HEK293T (cell line): ENCODE measurements at regions not wholly inside any gene's neighbourhood (a gene's known extent, or its start where the extent isn't known, plus 50 kb on each side); places are given as distances from the start of the nearest gene placed in this dataset.
A peak's percentile ranks its signal among the peaks of the same experiment; 100 is the strongest.

Source experiments
- CTCF ChIA-PET: fragments of 350-600 bp; formaldehyde crosslinking; extraction: SDS; loops from one replicate; lab custom pipeline; 2021; ENCODE audit warnings: antibody characterized with exemption, inconsistent platforms; lab: Yijun Ruan, JAX
- POLR2A ChIA-PET: fragments of 350-600 bp; formaldehyde crosslinking; extraction: SDS; loops from one replicate; lab custom pipeline; 2020; ENCODE audit warnings: antibody characterized with exemption, inconsistent platforms; lab: Yijun Ruan, JAX
- DNase-seq: peaks from one replicate; pipeline ENCODE4 v3.0.0; 2012; ENCODE audit warnings: mixed read lengths; ENCODE audit errors: extremely low spot score
- ARNT ChIP-seq: fragments of 450-650 bp; IDR thresholded peaks from 2 replicates; pipeline ENCODE4 v1.6.1; 2017; ENCODE audit warnings: mild to moderate bottlenecking
- BHLHE40 ChIP-seq: fragments of 450-650 bp; IDR thresholded peaks from 2 replicates; pipeline ENCODE4 v1.6.1; 2016; ENCODE audit warnings: mild to moderate bottlenecking, moderate library complexity, borderline replicate concordance
- CTBP1 ChIP-seq: fragments of 450-650 bp; IDR thresholded peaks from 2 replicates; pipeline ENCODE4 v1.6.1; 2016; ENCODE audit warnings: borderline replicate concordance
- ELF4 ChIP-seq: fragments of 450-650 bp; IDR thresholded peaks from 2 replicates; pipeline ENCODE4 v1.6.1; 2017; ENCODE audit warnings: antibody characterized with exemption
- FOXA1 ChIP-seq: fragments of 450-650 bp; IDR thresholded peaks from 2 replicates; pipeline ENCODE4 v1.6.1; 2016; ENCODE audit warnings: mild to moderate bottlenecking
- FOXK2 ChIP-seq: fragments of 450-650 bp; IDR thresholded peaks from 2 replicates; pipeline ENCODE4 v1.6.1; 2016; ENCODE audit warnings: mild to moderate bottlenecking
- FOXM1 ChIP-seq: fragments of 450-650 bp; IDR thresholded peaks from 2 replicates; pipeline ENCODE4 v1.6.1; 2017; ENCODE audit warnings: mild to moderate bottlenecking, borderline replicate concordance
- HDGF ChIP-seq: fragments of 450-650 bp; IDR thresholded peaks from 2 replicates; pipeline ENCODE4 v1.6.1; 2017; ENCODE audit warnings: antibody characterized with exemption, borderline replicate concordance
- L3MBTL2 ChIP-seq: fragments of 450-650 bp; conservative IDR thresholded peaks from 2 replicates; pipeline ENCODE4 v1.6.1; 2016; ENCODE audit warnings: mild to moderate bottlenecking
- LEF1 ChIP-seq: fragments of 450-650 bp; IDR thresholded peaks from 2 replicates; pipeline ENCODE4 v1.6.1; 2017; ENCODE audit warnings: mild to moderate bottlenecking, borderline replicate concordance
- NFRKB ChIP-seq: fragments of 450-650 bp; IDR thresholded peaks from 2 replicates; pipeline ENCODE4 v1.6.1; 2016; ENCODE audit warnings: mild to moderate bottlenecking, moderate library complexity
- PKNOX1 ChIP-seq: fragments of 450-650 bp; IDR thresholded peaks from 2 replicates; pipeline ENCODE4 v1.6.1; 2016
- SP1 ChIP-seq: fragments of 450-650 bp; IDR thresholded peaks from 2 replicates; pipeline ENCODE4 v1.6.1; 2017
- SUZ12 ChIP-seq: fragments of 450-650 bp; IDR thresholded peaks from 2 replicates; pipeline ENCODE4 v1.6.1; 2016; ENCODE audit warnings: mild to moderate bottlenecking
- TARDBP ChIP-seq: fragments of 450-650 bp; IDR thresholded peaks from 2 replicates; pipeline ENCODE4 v1.6.1; 2016
- ZNF384 ChIP-seq: fragments of 450-650 bp; IDR thresholded peaks from 2 replicates; pipeline ENCODE4 v1.6.1; 2016

GRCh38 chr5:91652678-91653077 is 269.6 kb upstream of the ARRDC3 start:
- ChIA-PET POLR2A (no interaction called here), CTCF (no interaction called here)
- no peak for TF ChIP-seq SUZ12
- TF ChIP-seq TARDBP, result no peak
- no peak for TF ChIP-seq LEF1
- no peak for TF ChIP-seq ELF4
- TF ChIP-seq PKNOX1, result no peak
- DNase-seq, result no peak

GRCh38 chr5:91651704-91652103 is 268.6 kb upstream of the ARRDC3 start:
- no peak for DNase-seq
- TF ChIP-seq LEF1 (no peak), NFRKB (no peak), PKNOX1 (no peak), ELF4 (no peak), BHLHE40 (no peak), SP1 (no peak), SUZ12 (no peak), HDGF (no peak), TARDBP (no peak), ZNF384 (no peak), L3MBTL2 (no peak)
- ChIA-PET POLR2A (no interaction called here), CTCF (interaction anchor here (1.5 kb wide), 1 partner anchor 10 kb away, joined by 3 read pairs; no protein-coding TSS in a partner anchor)

DNA sequence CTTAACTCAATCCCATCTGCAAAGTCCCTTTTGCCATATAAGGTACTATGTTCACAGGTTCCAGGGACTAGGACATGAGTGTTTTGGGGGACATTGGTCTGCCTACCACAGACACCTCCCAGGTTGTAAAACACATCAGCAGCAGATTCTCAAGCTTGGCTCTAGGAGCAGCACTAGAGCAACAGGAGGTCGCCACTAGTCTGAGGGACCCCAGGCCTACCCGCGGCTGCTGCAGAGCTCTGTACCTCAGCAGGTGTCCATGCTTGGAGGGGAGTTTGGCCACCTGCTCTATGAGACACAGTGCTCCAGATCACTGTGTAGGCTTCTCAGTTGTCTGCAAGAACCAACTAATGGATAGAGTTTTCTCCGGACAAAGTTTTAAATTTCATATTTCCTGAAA is 262.2 kb upstream of the ARRDC3 start:
- POLR2A ChIA-PET, result no interaction called here
- CTCF ChIA-PET, result no interaction called here
- no peak for DNase-seq

GRCh38 chr5:91643797-91644196 is 260.7 kb upstream of the ARRDC3 start:
- POLR2A ChIA-PET, result no interaction called here
- TF ChIP-seq LEF1 (no peak), CTBP1 (no peak), ARNT (no peak), PKNOX1 (no peak), L3MBTL2 (no peak), ZNF384 (no peak), HDGF (no peak), FOXM1 (no peak), SP1 (no peak), FOXK2 (no peak), TARDBP (no peak), FOXA1 (no peak), ELF4 (no peak)
- no peak for DNase-seq
- CTCF ChIA-PET, result interaction anchor here (1.1 kb wide), 1 partner anchor 145 kb away, joined by 6 read pairs; no protein-coding TSS in a partner anchor

More for the DNA sequence above, 262.2 kb upstream of the ARRDC3 start:
- TF ChIP-seq L3MBTL2 (no peak), FOXM1 (no peak), ZNF384 (no peak), TARDBP (no peak), FOXK2 (no peak), BHLHE40 (no peak), SUZ12 (no peak), NFRKB (no peak)

DNA sequence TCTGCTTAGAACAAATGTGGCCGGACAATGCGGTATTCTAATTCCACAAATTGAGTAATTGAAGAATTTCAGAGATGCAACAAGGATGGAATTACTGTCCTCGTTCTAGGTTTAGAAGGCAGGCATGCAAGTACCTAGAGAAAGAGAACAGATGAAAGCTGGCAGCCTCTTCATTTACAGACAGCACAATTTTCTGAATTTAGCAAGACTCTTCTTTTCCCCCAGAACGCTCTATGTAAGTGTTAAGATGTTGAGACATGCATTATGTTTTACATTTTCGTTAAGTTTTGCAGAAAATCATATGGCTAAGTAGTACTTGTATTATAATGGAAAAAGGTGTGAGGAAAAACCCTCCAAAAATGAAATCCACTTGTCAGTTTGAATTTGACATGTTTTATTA is 259.5 kb upstream of the ARRDC3 start:
- TF ChIP-seq FOXA1 (no peak), BHLHE40 (no peak), TARDBP (no peak), PKNOX1 (no peak), ELF4 (no peak), FOXK2 (no peak)
- CTCF ChIA-PET, result interaction anchor here (0.7 to 1.1 kb wide), 2 partner anchors 65 to 68 kb away, joined by 3 read pairs; no protein-coding TSS in a partner anchor
- POLR2A ChIA-PET, result no interaction called here
- no peak for DNase-seq

- CTCF ChIA-PET, result interaction anchor here (0.6 to 1.1 kb wide), 5 partner anchors 10 to 317 kb away, joined by 3 read pairs; no protein-coding TSS in a partner anchor
- peak; percentile 9 for DNase-seq
- POLR2A ChIA-PET, result no interaction called here
- TF ChIP-seq SUZ12, result no peak
- TF ChIP-seq PKNOX1, result no peak
- no peak for TF ChIP-seq SP1
- no peak for TF ChIP-seq NFRKB
- TF ChIP-seq ZNF384, result no peak
- no peak for TF ChIP-seq ELF4
- no peak for TF ChIP-seq ARNT
- no peak for TF ChIP-seq FOXK2
- no peak for TF ChIP-seq L3MBTL2
- no peak for TF ChIP-seq BHLHE40
- no peak for TF ChIP-seq TARDBP
- no peak for TF ChIP-seq FOXA1
- TF ChIP-seq HDGF, result no peak
Measured at GRCh38 chr5:91641730-91642350, 258.7 kb upstream of the ARRDC3 start.
